AG09319 (cell line): ENCODE measurements at regions not wholly inside any gene's neighbourhood (a gene's known extent, or its start where the extent isn't known, plus 50 kb on each side); places are given as distances from the start of the nearest gene placed in this dataset.
A peak's percentile ranks its signal among the peaks of the same experiment; 100 is the strongest.

Source experiments
- DNase-seq: peaks from one replicate; pipeline ENCODE4 v3.0.0-alpha.2; 2010; ENCODE audit warnings: low read depth; ENCODE audit errors: extremely low read depth
- CTCF ChIP-seq: IDR thresholded peaks from 2 replicates; pipeline ENCODE4 v1.5.1; 2011; ENCODE audit warnings: low read depth, mild to moderate bottlenecking, inconsistent platforms, low read length, moderate library complexity

- no peak for TF ChIP-seq CTCF
These were observed 79.0 kb downstream of the ADRA2C start for GRCh38 chr4:3845094-3845743.

GRCh38 chr4:3845744-3846429 is 79.7 kb downstream of the ADRA2C start:
- DNase-seq, result no peak
- TF ChIP-seq CTCF, result no peak

More at GRCh38 chr4:3845094-3845743, 79.0 kb downstream of the ADRA2C start:
- no peak for DNase-seq

GRCh38 chr4:3847211-3847940 is 81.2 kb downstream of the ADRA2C start:
- no peak for DNase-seq
- no peak for TF ChIP-seq CTCF

GRCh38 chr4:3848323-3848722 is 82.1 kb downstream of the ADRA2C start:
- no peak for DNase-seq
- TF ChIP-seq CTCF, result no peak

- no peak for TF ChIP-seq CTCF
- no peak for DNase-seq
These were observed 83.0 kb downstream of the ADRA2C start for GRCh38 chr4:3849140-3849539.

- TF ChIP-seq CTCF, result no peak
- no peak for DNase-seq
These were observed 83.9 kb downstream of the ADRA2C start for GRCh38 chr4:3850128-3850527.

GRCh38 chr4:3851211-3851610 is 85.0 kb downstream of the ADRA2C start:
- peak; percentile 10 for DNase-seq
- TF ChIP-seq CTCF, result no peak
